GM18873 (cell line): ENCODE measurements at regions not wholly inside any gene's neighbourhood (a gene's known extent, or its start where the extent isn't known, plus 50 kb on each side); places are given as distances from the start of the nearest gene placed in this dataset.

Source experiments
- ATAC-seq: cut with Tn5 transposase; IDR thresholded peaks from one replicate; pipeline ENCODE4 v1.9.1; 2021; ENCODE audit warnings: mild to moderate bottlenecking, moderate library complexity, moderate number of reproducible peaks; ENCODE audit not compliant: unreplicated experiment, low FRiP score

DNA sequence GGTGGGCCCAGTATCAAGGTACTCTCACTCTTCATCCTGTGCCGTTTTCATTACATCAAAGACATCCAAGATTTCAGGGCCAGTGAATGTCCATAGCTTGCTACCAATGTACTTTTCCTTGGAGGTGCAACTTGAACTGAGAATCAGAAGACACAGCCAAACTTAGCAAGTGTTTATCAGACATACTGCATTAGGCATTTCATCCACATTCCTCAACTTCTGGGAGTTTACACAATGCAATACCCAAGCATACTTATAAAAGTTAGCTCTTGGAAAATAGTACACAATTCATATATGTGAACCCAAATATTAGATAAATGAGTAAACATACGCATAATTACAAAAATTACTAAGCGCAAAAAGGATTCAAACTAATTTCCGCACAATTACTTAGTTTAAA is 216.3 kb upstream of the RHOBTB1 start:
- no peak for ATAC-seq

DNA sequence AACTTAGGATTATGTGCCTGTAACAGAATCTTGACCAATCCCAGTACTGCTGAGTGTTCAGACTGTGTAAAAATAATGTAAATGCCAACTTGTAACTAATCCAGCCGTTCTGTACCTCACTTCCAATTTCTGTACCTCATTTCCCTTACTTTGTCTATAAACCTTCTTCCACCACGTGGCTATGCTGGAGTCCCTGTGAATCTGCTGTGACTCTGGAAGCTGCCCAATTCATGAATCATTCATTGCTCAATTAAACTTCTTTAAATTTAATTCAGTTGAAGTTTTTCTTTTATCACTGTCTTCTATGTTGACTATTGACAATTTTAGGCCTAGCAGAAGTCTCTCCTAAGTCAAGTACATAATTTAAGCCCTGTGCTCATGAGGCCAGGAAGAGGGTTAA is 215.3 kb upstream of the RHOBTB1 start:
- ATAC-seq = no peak

DNA sequence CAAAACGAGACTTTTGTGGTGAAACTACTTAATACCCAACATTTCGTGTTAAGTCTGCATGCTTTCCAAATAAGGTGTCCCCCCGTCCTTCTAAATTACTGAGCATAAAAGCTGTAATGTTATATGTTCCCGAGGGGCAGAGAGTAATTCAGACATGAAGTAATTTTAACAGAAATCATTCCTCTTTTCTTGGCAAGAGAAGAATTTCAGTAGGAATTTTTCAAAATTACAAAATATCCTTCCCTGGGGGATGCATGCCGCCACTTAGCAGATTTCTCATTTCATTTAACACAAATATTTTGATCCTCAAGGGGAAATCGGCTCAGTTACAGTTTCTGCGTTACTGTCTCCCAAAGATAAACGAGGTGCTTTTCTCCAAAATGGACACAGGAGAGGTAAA is 213.2 kb upstream of the RHOBTB1 start:
- no peak for ATAC-seq

DNA sequence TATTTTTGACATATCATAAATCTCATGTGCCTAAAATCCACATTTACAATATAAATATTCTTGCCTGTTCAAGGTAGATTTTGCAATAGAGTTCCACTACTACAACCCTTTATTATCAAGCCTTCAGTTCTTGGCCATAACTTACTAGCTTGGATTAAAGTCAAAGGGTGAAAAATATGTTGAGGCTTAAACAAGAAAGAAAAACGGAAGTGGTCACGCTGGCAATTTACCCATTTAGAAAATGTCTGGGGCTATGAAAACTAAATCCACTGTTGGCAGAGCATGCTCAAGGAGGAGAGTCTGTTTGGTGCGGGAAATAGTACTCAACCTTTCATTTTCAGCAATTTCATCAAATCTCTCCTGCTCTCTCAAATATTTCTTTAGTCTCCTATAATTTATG is 209.8 kb upstream of the RHOBTB1 start:
- ATAC-seq = no peak

DNA sequence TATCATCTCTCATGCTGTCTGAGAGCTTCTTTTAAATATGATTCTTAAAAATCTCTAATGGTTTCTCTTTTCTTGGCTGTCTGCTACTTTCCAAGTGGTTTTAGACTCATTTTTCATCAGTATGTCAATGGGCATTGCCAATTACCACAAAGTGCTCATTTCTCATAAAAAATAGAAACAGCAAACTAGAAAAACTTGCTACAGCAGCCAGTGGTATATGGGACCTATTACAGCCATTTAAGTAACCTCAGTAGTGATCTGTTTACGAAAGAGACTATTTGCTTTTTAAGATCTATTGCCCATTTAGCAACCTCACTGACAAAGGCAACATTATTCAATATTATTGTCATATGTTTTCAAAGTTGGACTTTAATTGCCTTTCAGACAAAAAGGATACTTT is 207.1 kb upstream of the RHOBTB1 start:
- no peak for ATAC-seq

DNA sequence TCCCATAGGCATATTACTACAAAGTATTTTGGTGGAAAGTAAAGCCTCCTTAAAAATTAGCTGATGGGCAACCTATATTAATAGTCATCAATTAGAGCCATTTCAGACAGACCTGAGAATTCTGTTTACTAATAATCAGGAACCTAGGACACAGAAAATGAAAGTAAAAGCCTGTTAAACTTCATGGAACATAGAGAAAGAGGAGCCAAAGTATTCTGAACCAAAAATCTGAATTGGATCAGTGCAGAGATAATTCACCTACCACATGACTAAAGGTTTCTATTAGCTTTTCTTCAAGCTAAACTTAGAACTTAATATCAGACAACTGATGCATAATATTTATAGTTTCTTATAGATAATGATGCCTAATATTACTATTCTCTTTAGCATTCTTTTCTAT is 204.5 kb upstream of the RHOBTB1 start:
- no peak for ATAC-seq

DNA sequence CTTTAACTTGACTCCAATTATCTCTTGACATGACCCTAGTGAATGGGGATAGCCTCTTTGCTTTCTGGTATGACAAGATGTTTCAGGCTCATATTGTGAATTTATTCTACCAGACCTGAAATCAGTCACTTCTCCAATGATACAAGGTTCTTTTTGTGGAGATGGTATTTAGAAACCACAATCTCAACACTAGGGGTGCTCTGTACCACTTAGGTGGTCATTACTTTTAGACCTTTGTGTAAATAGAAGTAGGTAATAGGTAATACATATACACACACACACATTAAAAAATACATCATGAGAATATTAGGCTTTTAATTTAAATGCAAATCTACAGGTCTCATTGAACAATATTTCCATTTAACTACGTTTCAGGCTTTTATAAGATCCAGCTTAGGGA is 199.0 kb upstream of the RHOBTB1 start:
- ATAC-seq = no peak

DNA sequence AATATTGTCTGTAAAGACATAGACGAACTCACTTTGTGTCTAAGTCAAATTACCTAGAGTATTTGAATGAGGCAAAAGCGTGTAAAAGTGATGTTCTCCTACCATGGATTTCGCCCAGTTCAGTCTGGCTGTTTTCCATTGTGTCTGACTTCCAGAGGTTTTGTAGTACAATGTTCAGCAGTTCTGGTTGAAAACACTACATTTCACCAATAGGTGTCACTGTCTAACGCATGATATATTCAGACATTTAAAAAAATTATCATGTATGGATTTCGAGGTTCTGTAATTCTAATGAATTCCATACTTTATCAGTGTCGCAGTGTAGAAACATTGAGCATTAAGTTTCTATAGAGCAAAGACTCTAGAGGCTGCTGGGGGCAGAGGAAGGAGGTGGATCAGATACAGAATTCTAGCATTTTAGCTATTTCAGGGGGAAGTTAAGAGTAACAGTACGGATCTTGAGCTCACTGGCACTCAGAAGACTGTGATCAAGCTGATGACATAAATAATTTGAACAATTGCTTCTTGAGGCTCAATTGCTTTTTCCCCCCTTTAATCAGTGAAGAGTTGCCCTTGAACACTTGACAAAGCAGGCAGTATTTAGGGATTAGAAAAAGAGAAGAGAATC is 196.9 kb upstream of the RHOBTB1 start:
- ATAC-seq = peak; percentile 49

DNA sequence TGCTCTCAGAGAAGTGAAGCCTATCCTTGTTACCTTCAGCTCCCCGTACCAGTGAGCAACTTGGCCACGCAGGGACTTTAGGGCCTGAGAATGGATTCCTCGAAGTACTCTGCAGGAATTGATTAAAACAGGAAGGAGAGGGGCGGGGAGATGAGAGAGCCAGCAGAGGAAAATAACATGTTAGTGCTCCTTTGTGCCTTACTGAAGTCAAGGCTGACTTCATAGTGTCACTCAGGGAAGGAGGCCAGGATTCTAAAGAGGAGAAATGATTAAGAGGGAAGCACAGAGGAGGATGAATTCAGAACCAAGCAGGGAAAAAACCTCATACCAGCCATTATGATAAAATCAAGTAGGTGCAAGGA is 195.6 kb upstream of the RHOBTB1 start:
- no peak for ATAC-seq

DNA sequence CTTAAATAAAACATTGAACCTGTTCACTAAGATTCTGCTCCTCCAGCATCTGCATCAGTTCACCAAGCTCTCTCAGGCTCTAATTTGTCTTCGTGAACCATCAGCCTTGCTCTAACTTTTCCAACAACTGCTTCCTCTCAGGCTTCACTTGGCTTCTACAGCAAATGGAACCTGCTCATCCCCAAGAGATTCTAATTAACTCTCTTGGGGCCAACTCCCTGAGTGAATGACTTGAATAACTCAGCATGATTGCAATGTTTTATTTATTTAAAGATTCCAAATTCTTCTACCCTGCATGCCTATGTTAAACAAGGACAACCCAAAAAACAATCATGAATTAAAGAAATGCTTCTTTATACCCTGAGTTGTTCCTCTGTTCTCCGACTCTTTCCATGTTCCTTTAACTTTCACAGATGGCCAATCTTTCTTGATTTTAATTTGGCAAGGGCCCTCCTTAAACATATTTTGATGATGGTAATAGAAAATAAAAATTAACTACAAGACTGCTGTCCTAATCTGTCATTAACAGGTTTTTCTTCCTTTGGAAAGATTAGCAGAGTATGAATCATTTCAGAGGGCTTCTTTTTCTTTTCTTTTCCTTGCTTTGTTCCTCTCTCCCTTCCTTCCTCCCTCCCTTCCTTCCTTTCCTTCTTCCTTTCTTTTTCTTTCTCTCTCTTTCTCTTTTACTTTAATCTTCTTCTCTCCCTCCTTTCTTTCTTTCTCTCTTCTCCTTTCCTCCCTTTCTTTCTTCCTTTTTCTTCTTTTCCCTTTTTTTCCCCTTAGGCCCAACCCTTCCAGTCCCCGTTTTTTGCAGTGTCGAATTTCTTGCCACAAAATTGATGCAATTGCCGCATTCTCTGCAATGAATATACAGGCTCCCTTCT is 195.0 kb upstream of the RHOBTB1 start:
- ATAC-seq = no peak

DNA sequence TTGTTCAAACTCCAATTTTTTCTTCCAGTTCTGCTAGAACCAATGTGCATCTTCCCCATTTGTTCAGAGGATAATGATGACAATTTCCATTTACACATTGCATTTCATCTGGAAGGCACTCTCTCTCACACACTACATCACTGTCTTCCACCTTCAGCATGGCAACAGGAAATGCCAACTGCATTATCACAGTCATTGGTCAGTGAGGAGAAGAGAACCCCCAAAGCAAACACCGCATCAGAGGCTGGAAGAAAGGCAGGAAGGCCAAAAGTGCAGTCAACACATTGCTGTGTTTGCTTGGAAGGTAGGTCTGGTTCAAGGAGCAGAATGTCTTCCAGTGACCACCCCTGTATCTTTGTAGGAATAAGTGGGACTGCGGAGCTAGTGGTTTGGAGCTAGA is 192.2 kb upstream of the RHOBTB1 start:
- no peak for ATAC-seq

DNA sequence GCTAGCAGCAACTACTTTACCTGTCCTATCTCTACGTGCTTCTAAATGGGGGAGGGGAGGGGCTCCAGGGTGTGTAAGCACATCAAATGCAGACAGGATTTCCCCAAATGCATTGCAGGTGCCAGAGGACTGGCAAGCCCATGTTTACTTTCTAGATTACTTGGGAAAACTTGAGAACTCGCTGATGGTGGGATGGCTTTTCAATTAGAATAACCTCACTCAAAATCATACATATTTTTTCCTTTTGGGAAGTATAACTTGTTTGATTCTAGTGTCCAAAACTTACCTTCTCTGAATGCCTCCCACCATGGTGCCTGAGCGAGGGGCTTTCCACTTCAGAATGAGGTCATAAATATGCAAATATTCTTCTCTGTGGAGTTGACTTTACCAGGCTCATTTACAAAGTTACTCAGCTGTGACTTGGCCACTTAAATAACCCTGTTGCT is 191.3 kb upstream of the RHOBTB1 start:
- ATAC-seq = peak; percentile 97

DNA sequence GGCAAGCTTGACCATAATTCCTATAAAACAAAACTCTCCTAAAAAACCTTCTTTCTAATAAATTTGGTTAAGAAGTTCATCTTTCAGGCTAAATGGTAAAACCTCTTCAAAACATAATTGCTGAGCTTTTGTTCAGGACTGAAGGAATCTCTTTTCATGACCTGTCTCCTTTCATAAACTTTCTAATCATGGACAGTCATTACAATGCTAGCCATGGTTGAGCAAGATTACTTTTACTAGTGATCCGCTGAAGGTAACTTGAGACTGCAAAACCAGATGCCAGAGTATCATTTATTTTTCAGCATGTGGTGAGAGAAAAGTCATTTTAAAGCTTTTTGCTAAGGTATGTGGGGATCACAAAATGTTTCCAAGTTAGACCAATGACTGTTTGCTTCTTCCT is 186.4 kb upstream of the RHOBTB1 start:
- ATAC-seq = no peak

DNA sequence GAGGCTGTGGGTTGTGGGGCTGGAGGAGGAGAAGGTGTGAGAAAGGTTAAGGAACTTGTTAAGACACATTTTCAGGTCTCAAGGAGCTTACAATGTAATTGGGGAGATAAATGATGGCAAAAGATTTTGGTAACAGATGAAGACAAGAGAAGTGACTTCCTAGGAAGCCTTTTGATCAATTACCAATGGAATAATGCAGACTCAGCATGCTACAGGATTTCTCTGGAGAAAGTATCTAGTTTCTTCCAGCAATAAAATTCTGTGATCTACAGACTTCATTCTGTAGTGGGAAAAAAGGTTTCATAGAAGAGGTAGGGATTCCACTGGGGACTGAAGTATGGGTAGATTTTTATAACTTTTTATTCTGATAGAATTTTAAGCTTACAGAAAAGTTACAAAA is 184.2 kb upstream of the RHOBTB1 start:
- no peak for ATAC-seq

DNA sequence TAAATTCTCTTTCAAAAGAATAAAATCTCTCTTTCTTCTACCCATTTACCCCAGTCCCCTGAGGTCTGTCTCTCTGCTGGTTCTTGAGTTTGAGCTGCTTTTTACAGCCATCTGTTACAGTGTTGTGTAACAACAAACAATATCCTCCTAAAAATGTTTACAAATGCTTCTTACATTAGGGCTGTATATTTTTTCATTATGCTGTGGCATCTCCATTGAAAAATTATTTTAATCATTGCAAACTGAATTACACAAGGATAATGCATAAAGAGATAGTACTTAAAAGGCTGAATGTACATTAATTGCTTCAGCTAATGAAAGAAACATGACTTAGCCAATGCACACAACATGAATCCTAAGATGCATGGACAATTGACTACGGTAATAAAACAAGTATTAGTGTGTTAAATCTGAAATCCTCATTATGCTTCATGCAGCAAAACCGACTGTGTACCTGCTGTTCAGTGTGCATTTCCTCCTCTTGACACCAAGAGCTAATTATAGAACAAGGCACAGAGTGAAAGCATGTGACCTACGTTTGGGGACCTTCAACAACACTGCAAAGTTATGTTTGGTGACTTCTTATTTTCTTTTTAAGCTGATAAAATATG is 181.7 kb upstream of the RHOBTB1 start:
- peak; percentile 76 for ATAC-seq

DNA sequence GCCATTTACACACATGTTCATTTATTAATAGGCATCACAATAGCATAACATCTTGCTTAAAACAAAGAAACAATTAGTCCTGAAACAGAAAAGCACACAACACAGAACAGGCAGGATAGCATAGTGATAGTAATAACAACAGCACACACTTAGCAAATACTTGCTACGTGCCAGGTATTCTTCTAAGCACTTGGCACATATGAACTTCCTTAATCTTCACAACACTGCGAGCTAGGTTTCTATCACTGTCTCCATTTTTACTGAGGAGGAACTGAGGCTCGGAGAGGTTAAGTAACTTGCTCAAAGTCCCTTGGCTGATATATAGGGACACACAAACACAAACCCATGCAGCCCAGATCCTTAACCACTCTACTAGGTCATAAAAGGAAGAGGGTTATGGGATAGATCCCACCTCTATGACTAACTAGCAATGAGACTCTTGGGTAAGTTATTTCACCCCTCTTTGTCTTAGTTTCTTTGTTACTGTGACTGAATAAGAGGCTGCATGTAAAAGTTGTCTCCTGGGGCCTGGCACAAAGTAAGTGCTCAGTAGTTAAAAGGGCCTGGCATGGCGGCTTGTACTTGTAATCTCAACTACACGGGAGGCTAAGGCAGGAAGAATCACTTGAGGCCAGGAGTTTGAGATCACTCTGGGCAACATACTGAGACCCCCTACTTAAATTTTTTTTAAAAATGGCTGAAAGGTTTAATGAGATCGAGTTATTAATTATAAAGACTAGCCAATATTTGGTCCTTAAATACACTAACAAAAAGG is 181.0 kb upstream of the RHOBTB1 start:
- no peak for ATAC-seq

DNA sequence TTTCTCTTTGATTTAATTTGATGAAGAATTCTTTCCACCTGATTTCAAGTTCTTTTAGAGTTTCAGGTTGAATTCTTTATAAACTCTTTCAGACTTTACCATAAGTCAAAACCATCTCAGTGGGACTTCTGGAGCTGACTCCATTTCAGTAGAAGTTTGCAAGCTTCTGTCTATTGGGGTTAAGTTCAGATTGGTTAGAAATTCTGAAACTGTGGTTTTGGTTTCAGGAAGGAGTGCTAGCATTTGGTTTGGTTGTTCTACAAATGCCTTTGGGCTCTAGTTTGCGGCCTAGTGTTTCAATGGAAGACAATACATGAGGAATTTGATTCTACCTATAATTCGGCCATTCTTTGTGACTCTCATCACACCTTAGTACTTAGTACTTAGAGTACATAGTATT is 176.8 kb upstream of the RHOBTB1 start:
- ATAC-seq = peak; percentile 90

DNA sequence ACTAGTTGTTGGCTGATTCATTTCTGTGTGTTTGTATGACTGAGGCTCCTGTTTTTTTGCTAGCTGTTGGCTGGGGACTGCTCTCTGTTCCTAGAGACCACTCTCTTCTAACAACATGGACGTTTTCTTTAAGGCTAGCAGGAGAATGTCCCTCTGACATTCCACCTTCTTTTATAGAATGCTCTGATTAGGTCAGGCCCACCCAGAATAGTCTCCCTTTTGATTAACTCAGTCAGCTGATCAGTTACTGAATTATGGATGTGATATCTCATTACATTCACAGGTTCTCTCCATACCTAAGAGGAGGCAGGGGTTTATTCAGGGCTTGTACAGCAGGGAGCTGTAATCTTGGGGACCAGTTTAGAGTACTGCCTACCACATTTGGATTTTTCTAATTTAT is 175.6 kb upstream of the RHOBTB1 start:
- no peak for ATAC-seq

DNA sequence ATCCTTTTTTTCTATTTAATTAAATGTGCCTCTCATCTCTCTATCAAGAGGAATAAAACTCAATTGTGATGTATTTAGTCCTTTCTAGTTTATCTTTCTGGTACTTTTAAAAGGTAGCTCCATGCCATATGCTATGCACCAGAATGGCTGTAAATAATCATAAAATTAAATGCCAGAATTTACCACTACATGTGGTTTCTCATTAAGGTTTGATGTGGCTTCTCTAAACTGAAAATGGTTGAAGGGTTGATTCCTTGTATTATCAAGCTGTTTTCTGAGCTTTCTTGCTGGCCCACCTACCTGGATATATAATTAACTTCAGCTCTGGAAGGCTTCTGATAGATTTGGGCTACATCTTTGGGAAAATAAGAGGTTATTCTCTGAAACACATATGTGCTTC is 171.9 kb upstream of the RHOBTB1 start:
- no peak for ATAC-seq

DNA sequence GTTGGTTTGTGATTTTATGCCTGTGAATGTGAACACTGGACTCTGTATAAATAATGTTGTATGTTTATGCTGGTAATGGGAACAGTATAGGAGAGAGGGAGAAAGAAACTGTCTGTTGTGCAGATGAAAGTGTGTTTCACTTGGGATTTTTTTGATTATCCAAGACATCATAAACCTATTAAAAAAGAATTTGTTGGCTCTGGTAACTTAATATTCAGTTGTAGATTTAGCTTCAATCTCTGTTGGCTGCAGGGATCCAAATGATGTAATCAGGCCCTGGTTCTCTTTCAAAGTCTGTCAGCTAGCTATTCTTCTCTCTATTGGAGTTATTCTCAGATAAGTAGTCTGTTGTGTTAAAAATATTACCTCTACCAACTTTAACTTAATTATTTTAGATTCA is 168.8 kb upstream of the RHOBTB1 start:
- no peak for ATAC-seq

DNA sequence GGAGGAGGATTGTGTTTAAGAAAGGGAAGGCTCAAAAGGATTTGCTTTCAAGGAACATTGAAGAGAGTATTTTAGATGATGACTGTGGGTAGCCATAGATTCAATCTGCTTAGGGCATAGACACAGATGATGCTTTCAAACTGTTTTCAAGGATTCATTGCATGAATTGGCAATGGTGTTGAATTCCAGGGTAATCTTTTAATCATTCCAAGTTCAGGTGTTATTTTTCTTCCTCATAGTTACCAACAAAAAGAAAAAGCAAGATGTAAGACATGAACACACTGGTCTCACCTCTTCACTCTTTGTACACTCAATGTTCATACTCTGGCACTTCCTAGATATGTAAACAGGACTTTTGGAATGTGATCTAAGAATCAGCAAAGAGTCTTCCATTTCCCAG is 167.0 kb upstream of the RHOBTB1 start:
- no peak for ATAC-seq
